ENCODE measurements at regions not wholly inside any gene's neighbourhood (a gene's known extent, or its start where the extent isn't known, plus 50 kb on each side); places are given as distances from the start of the nearest gene placed in this dataset.

GRCh38 chr11:80970037-80970436 lies 1529.2 kb upstream of the TENM4 start:
- Histone ChIP-seq H3K4me2 (no peak overlapping the region), H3K4me3 (no peak overlapping the region), H3K9me3 (no peaks in the 10 kb centered on the region), H3K27ac (no peak overlapping the region), H3K4me1 (no peaks in the 10 kb centered on the region)
- no peak for ATAC-seq
- CTCF ChIA-PET: no interaction called here
- TF ChIP-seq, protein P1, sequence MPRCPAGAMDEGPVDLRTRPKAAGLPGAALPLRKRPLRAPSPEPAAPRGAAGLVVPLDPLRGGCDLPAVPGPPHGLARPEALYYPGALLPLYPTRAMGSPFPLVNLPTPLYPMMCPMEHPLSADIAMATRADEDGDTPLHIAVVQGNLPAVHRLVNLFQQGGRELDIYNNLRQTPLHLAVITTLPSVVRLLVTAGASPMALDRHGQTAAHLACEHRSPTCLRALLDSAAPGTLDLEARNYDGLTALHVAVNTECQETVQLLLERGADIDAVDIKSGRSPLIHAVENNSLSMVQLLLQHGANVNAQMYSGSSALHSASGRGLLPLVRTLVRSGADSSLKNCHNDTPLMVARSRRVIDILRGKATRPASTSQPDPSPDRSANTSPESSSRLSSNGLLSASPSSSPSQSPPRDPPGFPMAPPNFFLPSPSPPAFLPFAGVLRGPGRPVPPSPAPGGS (IDR thresholded peaks at IDR 0.05): no peak
- TF ChIP-seq HOXB5 (CRISPR knock-in tag; IDR thresholded peaks at IDR 0.05): no peak
- TF ChIP-seq ZSCAN20 (CRISPR knock-in tag; IDR thresholded peaks at IDR 0.05): no peak
- no peak for TF ChIP-seq MYC (IDR thresholded peaks at IDR 0.05; ENCODE audit: borderline replicate concordance, low read length)
- TF ChIP-seq NPAS2 (CRISPR knock-in tag; IDR thresholded peaks at IDR 0.05; ENCODE audit: borderline replicate concordance): no peak
- TF ChIP-seq HEYL (CRISPR knock-in tag; IDR thresholded peaks at IDR 0.05): no peak
- TF ChIP-seq BHLHE40 (IDR thresholded peaks at IDR 0.05; ENCODE audit: low read depth, low read length): no peak
- no peak for TF ChIP-seq SREBF2 (IDR thresholded peaks at IDR 0.05)
- TF ChIP-seq JUNB (IDR thresholded peaks at IDR 0.05): no peak
- TF ChIP-seq FOXS1 (CRISPR knock-in tag; IDR thresholded peaks at IDR 0.05): no peak
- TF ChIP-seq ESRRA (IDR thresholded peaks at IDR 0.05; ENCODE audit: borderline replicate concordance, low read length): no peak
- no peak for TF ChIP-seq JUN (IDR thresholded peaks at IDR 0.05)
- TF ChIP-seq HES2 (IDR thresholded peaks at IDR 0.05): no peak
- no peak for TF ChIP-seq ATOH8 (CRISPR knock-in tag; IDR thresholded peaks at IDR 0.05; ENCODE audit: low read depth)
- TF ChIP-seq CBX2 (IDR thresholded peaks at IDR 0.05; ENCODE audit: borderline replicate concordance, low read depth): no peak
- TF ChIP-seq CBX8 (IDR thresholded peaks at IDR 0.05): no peak
- no peak for TF ChIP-seq MAFK (IDR thresholded peaks at IDR 0.05; ENCODE audit: partially characterized antibody)
- FAIRE-seq: no peak
- POLR2A ChIA-PET: no interaction called here
- DNase-seq (ENCODE audit: low read depth in 1 of 2, low spot score in 1 of 2): no peak

DNA sequence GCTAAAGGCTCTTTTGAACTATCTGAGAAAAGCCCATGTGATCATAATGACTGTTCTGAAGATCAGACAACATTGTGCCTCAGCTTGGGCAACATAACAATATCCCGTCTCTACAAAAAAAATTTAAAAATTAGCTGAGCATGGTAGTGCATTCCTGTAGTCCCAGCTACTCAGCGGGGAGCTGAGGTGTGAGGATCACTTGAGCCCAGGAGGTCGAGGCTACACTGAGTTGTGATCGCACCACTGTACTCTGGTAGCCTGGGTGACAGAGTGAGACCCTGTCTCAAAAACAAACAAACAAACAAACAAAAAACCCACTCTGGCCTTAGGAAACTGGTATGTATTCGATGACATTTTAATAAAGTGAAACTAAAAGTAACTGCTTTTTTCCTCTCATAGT lies 1526.8 kb upstream of the TENM4 start:
- no peak for DNase-seq (ENCODE audit: low read depth in 1 of 2, low spot score in 1 of 2)
- CTCF ChIA-PET: no interaction called here
- no peaks in the 10 kb centered on the region for H3K4me1 ChIP-seq
- H3K4me2 ChIP-seq: peak overlapping the region; percentile 29; the same call in 2 of the 3 replicates
- WGBS (ENCODE audit: missing lambda C conversion rate): 19% methylated on average over 5 of the region's 5 CpGs
- TF ChIP-seq EP300 (IDR thresholded peaks at IDR 0.05) (no peak), MAZ (IDR thresholded peaks at IDR 0.05; ENCODE audit: borderline replicate concordance, low read depth, low read length) (no peak), CBX2 (IDR thresholded peaks at IDR 0.05; ENCODE audit: borderline replicate concordance, low read depth) (no peak), FOSB (CRISPR knock-in tag; IDR thresholded peaks at IDR 0.05) (no peak), RCOR1 (IDR thresholded peaks at IDR 0.05; ENCODE audit: low read depth, low read length) (no peak), NFE2L2 (conservative IDR thresholded peaks at IDR 0.05; ENCODE audit: low read length) (no peak), POLR2AphosphoS2 (conservative IDR thresholded peaks at IDR 0.05; ENCODE audit: low read length) (no peak), MAFK (IDR thresholded peaks at IDR 0.05; ENCODE audit: partially characterized antibody) (no peak), PHF8 (IDR thresholded peaks at IDR 0.05; ENCODE audit: borderline replicate concordance, low read depth) (no peak), POLR2A (IDR thresholded peaks at IDR 0.05; ENCODE audit: low read length) (no peak), HOXB5 (CRISPR knock-in tag; IDR thresholded peaks at IDR 0.05) (no peak), MAX (IDR thresholded peaks at IDR 0.05) (no peak), RFX5 (IDR thresholded peaks at IDR 0.05) (no peak)
- TF ChIP-seq, protein P2, sequence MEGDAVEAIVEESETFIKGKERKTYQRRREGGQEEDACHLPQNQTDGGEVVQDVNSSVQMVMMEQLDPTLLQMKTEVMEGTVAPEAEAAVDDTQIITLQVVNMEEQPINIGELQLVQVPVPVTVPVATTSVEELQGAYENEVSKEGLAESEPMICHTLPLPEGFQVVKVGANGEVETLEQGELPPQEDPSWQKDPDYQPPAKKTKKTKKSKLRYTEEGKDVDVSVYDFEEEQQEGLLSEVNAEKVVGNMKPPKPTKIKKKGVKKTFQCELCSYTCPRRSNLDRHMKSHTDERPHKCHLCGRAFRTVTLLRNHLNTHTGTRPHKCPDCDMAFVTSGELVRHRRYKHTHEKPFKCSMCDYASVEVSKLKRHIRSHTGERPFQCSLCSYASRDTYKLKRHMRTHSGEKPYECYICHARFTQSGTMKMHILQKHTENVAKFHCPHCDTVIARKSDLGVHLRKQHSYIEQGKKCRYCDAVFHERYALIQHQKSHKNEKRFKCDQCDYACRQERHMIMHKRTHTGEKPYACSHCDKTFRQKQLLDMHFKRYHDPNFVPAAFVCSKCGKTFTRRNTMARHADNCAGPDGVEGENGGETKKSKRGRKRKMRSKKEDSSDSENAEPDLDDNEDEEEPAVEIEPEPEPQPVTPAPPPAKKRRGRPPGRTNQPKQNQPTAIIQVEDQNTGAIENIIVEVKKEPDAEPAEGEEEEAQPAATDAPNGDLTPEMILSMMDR (IDR thresholded peaks at IDR 0.05): no peak
- H3K27ac ChIP-seq: no peak overlapping the region
- no peak for ATAC-seq
- POLR2A ChIA-PET: no interaction called here
- no peak overlapping the region for H3K4me3 ChIP-seq
- no peak for FAIRE-seq
- no peaks in the 10 kb centered on the region for H3K9me3 ChIP-seq
